H9 (cell line): ENCODE measurements at regions not wholly inside any gene's neighbourhood (a gene's known extent, or its start where the extent isn't known, plus 50 kb on each side); places are given as distances from the start of the nearest gene placed in this dataset.
A peak's percentile ranks its signal among the peaks of the same experiment; 100 is the strongest.

ENCODE experiments used
- DNase-seq: peaks from one replicate; pipeline ENCODE4 v3.0.0-alpha.2; 2017
- H2AFZ ChIP-seq: one replicate; pipeline ENCODE4 v1.6.1; 2013; ENCODE audit warnings: mild to moderate bottlenecking, low read length, control low read depth, moderate library complexity
- H2AK5ac ChIP-seq: 2 replicates; pipeline ENCODE4 v1.6.1; 2013; ENCODE audit warnings: low read length, control low read depth, mixed read lengths; ENCODE audit not compliant: insufficient read length
- H2BK120ac ChIP-seq: one replicate; pipeline ENCODE4 v1.6.1; 2013; ENCODE audit warnings: low read depth, mild to moderate bottlenecking, low read length, control low read depth, inconsistent platforms; ENCODE audit not compliant: poor library complexity, severe bottlenecking
- H2BK12ac ChIP-seq: 2 replicates; pipeline ENCODE4 v1.6.1; 2013; ENCODE audit warnings: low read length, control low read depth, mixed read lengths, low read depth; ENCODE audit not compliant: insufficient read length
- H2BK15ac ChIP-seq: 2 replicates; pipeline ENCODE4 v1.6.1; 2013; ENCODE audit warnings: low read depth, low read length, control low read depth
- H2BK20ac ChIP-seq: one replicate; pipeline ENCODE4 v1.6.1; 2013; ENCODE audit warnings: low read depth, mild to moderate bottlenecking, low read length, control low read depth, inconsistent platforms; ENCODE audit not compliant: poor library complexity, severe bottlenecking
- H2BK5ac ChIP-seq: 2 replicates; pipeline ENCODE4 v1.6.1; 2013; ENCODE audit warnings: low read length, control low read depth, mixed read lengths; ENCODE audit not compliant: insufficient read length
- H3K14ac ChIP-seq: 2 replicates; pipeline ENCODE4 v1.6.1; 2013; ENCODE audit warnings: low read length, control low read depth; ENCODE audit not compliant: insufficient read depth
- H3K18ac ChIP-seq: 2 replicates; pipeline ENCODE4 v1.6.1; 2013; ENCODE audit warnings: low read depth, mild to moderate bottlenecking, mixed read lengths, low read length, control low read depth; ENCODE audit not compliant: insufficient read length
- H3K23ac ChIP-seq: 2 replicates; pipeline ENCODE4 v1.6.1; 2013; ENCODE audit warnings: low read length, control low read depth, mixed read lengths, low read depth; ENCODE audit not compliant: insufficient read length
- H3K23me2 ChIP-seq: 2 replicates; pipeline ENCODE4 v1.6.1; 2013; ENCODE audit warnings: low read depth, mild to moderate bottlenecking, mixed read lengths, low read length, control low read depth; ENCODE audit not compliant: insufficient read length, poor library complexity, severe bottlenecking
- H3K27ac ChIP-seq: 2 replicates; pipeline ENCODE4 v1.5.1; 2013; ENCODE audit warnings: low read length, control low read depth, mixed read lengths, low read depth; ENCODE audit not compliant: insufficient read length
- H3K27me3 ChIP-seq: 2 replicates; pipeline ENCODE4 v1.6.1; 2013; ENCODE audit warnings: low read length, control low read depth, inconsistent platforms; ENCODE audit not compliant: insufficient read depth
- H3K4ac ChIP-seq: 2 replicates; pipeline ENCODE4 v1.6.1; 2013; ENCODE audit warnings: low read depth, mild to moderate bottlenecking, control low read depth, inconsistent platforms, low read length, moderate library complexity
- H3K4me1 ChIP-seq: 2 replicates; pipeline ENCODE4 v1.6.1; 2013; ENCODE audit warnings: low read length, control low read depth, inconsistent platforms; ENCODE audit not compliant: insufficient read depth
- H3K4me2 ChIP-seq: 2 replicates; pipeline ENCODE4 v1.6.1; 2013; ENCODE audit warnings: low read length, control low read depth, mixed read lengths; ENCODE audit not compliant: insufficient read length, insufficient read depth
- H3K56ac ChIP-seq: 2 replicates; pipeline ENCODE4 v1.6.1; 2013; ENCODE audit warnings: low read depth, mild to moderate bottlenecking, mixed read lengths, low read length, control low read depth; ENCODE audit not compliant: insufficient read length
- H3K79me1 ChIP-seq: 2 replicates; pipeline ENCODE4 v1.6.1; 2013; ENCODE audit warnings: low read depth, mild to moderate bottlenecking, moderate library complexity, low read length, control low read depth, inconsistent platforms; ENCODE audit not compliant: insufficient read depth, poor library complexity, severe bottlenecking
- H3K79me2 ChIP-seq: 2 replicates; pipeline ENCODE4 v1.6.1; 2013; ENCODE audit warnings: low read length, control low read depth, inconsistent platforms; ENCODE audit not compliant: insufficient read depth
- H3K9ac ChIP-seq: 2 replicates; pipeline ENCODE4 v1.6.1; 2013; ENCODE audit warnings: low read length, control low read depth, mixed read lengths; ENCODE audit not compliant: insufficient read length; ENCODE audit errors: extremely low read depth
- H3K9me3 ChIP-seq: one replicate; pipeline ENCODE4 v1.6.1; 2013; ENCODE audit warnings: low read depth, low read length, inconsistent platforms; ENCODE audit not compliant: control insufficient read depth
- H3T11ph ChIP-seq: one replicate; pipeline ENCODE4 v1.6.1; 2013; ENCODE audit warnings: mild to moderate bottlenecking, low read length, control low read depth, inconsistent platforms
- H4K20me1 ChIP-seq: one replicate; pipeline ENCODE4 v1.6.1; 2013; ENCODE audit not compliant: control insufficient read depth, insufficient read length, insufficient read depth
- H4K5ac ChIP-seq: 2 replicates; pipeline ENCODE4 v1.6.1; 2013; ENCODE audit warnings: low read depth, mild to moderate bottlenecking, mixed read lengths, low read length, control low read depth; ENCODE audit not compliant: insufficient read length
- H4K8ac ChIP-seq: replicated peaks from 2 replicates; pipeline ENCODE4 v1.6.1; 2013; ENCODE audit warnings: low read length, control low read depth, mixed read lengths, low read depth; ENCODE audit not compliant: insufficient read length
- H4K91ac ChIP-seq: 2 replicates; pipeline ENCODE4 v1.6.1; 2013; ENCODE audit warnings: low read depth, mild to moderate bottlenecking, moderate library complexity, mixed read lengths, low read length, control low read depth; ENCODE audit not compliant: insufficient read length
- H3K27ac Mint-ChIP-seq, 3 experiments: 2 replicates in 2 of 3; 3 replicates in 1 of 3; pipeline ENCODE4 v1.8.0; 2020 to 2021; ENCODE audit warnings: mixed read lengths in 3 of 3, mild to moderate bottlenecking in 1 of 3, moderate library complexity in 1 of 3
- H3K27me3 Mint-ChIP-seq: 2 replicates; pipeline ENCODE4 v1.8.0; 2021; ENCODE audit warnings: low read depth, mild to moderate bottlenecking, moderate library complexity, mixed read lengths
- H3K36me3 Mint-ChIP-seq, 3 experiments: 2 replicates in 2 of 3; 3 replicates in 1 of 3; pipeline ENCODE4 v1.8.0; 2020 to 2021; ENCODE audit warnings: low read depth in 3 of 3, mixed read lengths in 3 of 3; ENCODE audit not compliant: insufficient read depth in 1 of 3
- H3K4me1 Mint-ChIP-seq, 2 experiments: 2 replicates each; pipeline ENCODE4 v1.8.0; 2020; ENCODE audit warnings: mixed read lengths in 2 of 2
- H3K4me3 Mint-ChIP-seq, 2 experiments: 2 replicates in 1 of 2; 3 replicates in 1 of 2; pipeline ENCODE4 v1.8.0; 2020 to 2021; ENCODE audit warnings: mild to moderate bottlenecking in 2 of 2, mixed read lengths in 2 of 2, moderate library complexity in 1 of 2
- H3K9me3 Mint-ChIP-seq, 2 experiments: 2 replicates in 1 of 2; 3 replicates in 1 of 2; pipeline ENCODE4 v1.8.0; 2020; ENCODE audit warnings: mild to moderate bottlenecking in 2 of 2, mixed read lengths in 2 of 2, moderate library complexity in 1 of 2
- CTCF ChIP-seq: fragments of 200-600 bp; sonication (generic); conservative IDR thresholded peaks from 3 replicates; pipeline ENCODE4 v1.8.0; 2021; ENCODE audit warnings: antibody characterized with exemption, mild to moderate bottlenecking
- WGBS: extraction: QIAGEN DNeasy Blood & Tissue Kit; methylation state at CpG from one replicate; pipeline ENCODE4 v1.1.7; 2013; ENCODE audit warnings: missing lambda C conversion rate, low lambda C conversion rate, mixed read lengths; ENCODE audit not compliant: insufficient read length; ENCODE audit errors: extremely low coverage; 5-methylcytosine and 5-hydroxymethylcytosine counted together

- no peaks in the 10 kb centered on the region for H3K9me3 Mint-ChIP-seq
- no CpG with 5 or more reads among the region's 7 CpGs for WGBS
- no peak overlapping the region for H2BK12ac ChIP-seq
Observed at GRCh38 chr10:56298941-56299340, 62.1 kb downstream of the ZWINT start.

More at GRCh38 chr10:56298941-56299340, 62.1 kb downstream of the ZWINT start:
- no peak overlapping the region for H3K56ac ChIP-seq
- no peak overlapping the region for H2AFZ ChIP-seq
- no peak overlapping the region for H3K27ac ChIP-seq
- H4K20me1 ChIP-seq, result no peaks in the 10 kb centered on the region
- Mint-ChIP-seq H3K4me3 (no peak overlapping the region), H3K27me3 (no peaks in the 10 kb centered on the region), H3K27ac (no peak overlapping the region), H3K36me3 (no peaks in the 10 kb centered on the region), H3K4me1 (peaks cover 0 to 3% of the 10 kb centered on the region in 2 experiments; a peak in 2 of 4 replicates)
- H2BK20ac ChIP-seq, result no peak overlapping the region
- no peak overlapping the region for H3T11ph ChIP-seq
- no peaks in the 10 kb centered on the region for H3K79me1 ChIP-seq
- H4K8ac ChIP-seq, result no peak overlapping the region
- H3K9ac ChIP-seq, result no peak overlapping the region
- no peak overlapping the region for H2AK5ac ChIP-seq
- no peak overlapping the region for H3K4ac ChIP-seq
- no peak overlapping the region for H3K18ac ChIP-seq
- H3K4me2 ChIP-seq, result no peak overlapping the region
- no peak overlapping the region for H3K14ac ChIP-seq
- H3K23ac ChIP-seq, result no peak overlapping the region
- no peak overlapping the region for H2BK5ac ChIP-seq
- no peak overlapping the region for H2BK120ac ChIP-seq
- H3K27me3 ChIP-seq, result no peaks in the 10 kb centered on the region
- no peak overlapping the region for H4K91ac ChIP-seq
- H4K5ac ChIP-seq, result no peak overlapping the region
- no peaks in the 10 kb centered on the region for H3K23me2 ChIP-seq
- H3K9me3 ChIP-seq, result no peaks in the 10 kb centered on the region
- DNase-seq, result peak; percentile 47
- H3K4me1 ChIP-seq, result no peaks in the 10 kb centered on the region
- TF ChIP-seq CTCF, result no peak
- H3K79me2 ChIP-seq, result no peaks in the 10 kb centered on the region
- no peak overlapping the region for H2BK15ac ChIP-seq
